ENCODE measurements at regions not wholly inside any gene's neighbourhood (a gene's known extent, or its start where the extent isn't known, plus 50 kb on each side); places are given as distances from the start of the nearest gene placed in this dataset.

GRCh38 chr3:61497463-61497862 is 63.9 kb upstream of the PTPRG start:
- no peaks in the 10 kb centered on the region for H4K20me1 ChIP-seq (replicated peaks; ENCODE audit: control insufficient read depth, extremely low read depth, insufficient read depth, low read length)
- no peaks in the 10 kb centered on the region for H3K9me1 ChIP-seq (replicated peaks; ENCODE audit: control insufficient read depth, extremely low read depth, insufficient read depth, low read length)
- FAIRE-seq (no peak), DNase-seq (ENCODE audit: low read depth, low spot score) (no peak)
- H3K27me3 ChIP-seq (ENCODE audit: control insufficient read depth in 2 of 2, insufficient read depth in 2 of 2, low read length in 2 of 2): no peaks in the 10 kb centered on the region
- H3K4me3 ChIP-seq (replicated peaks in 1 of 3; ENCODE audit: insufficient read depth in 1 of 3, low read depth in 1 of 3, low read length in 3 of 3): no peak overlapping the region
- TF ChIP-seq EZH2 (IDR thresholded peaks at IDR 0.05; ENCODE audit: borderline replicate concordance, low read depth, low read length, severe bottlenecking): no peak
- no peak for TF ChIP-seq POLR2A (IDR thresholded peaks at IDR 0.05; ENCODE audit: low read depth, low read length)
- TF ChIP-seq MYC (IDR thresholded peaks at IDR 0.05; ENCODE audit: low read depth, low read length): no peak
- no peak for TF ChIP-seq MAX (IDR thresholded peaks at IDR 0.05; ENCODE audit: insufficient read depth, insufficient read length)
- TF ChIP-seq JUN (IDR thresholded peaks at IDR 0.05; ENCODE audit: borderline replicate concordance, insufficient read depth, insufficient read length, low read depth): no peak
- TF ChIP-seq FOS (IDR thresholded peaks at IDR 0.05; ENCODE audit: borderline replicate concordance, insufficient read depth, low read length): no peak
- TF ChIP-seq CTCF (IDR thresholded peaks at IDR 0.05; ENCODE audit: extremely low read depth in 1 of 2, insufficient read depth in 1 of 2, low read depth in 1 of 2, low read length in 2 of 2): no peak
- no peak for TF ChIP-seq GATA2 (IDR thresholded peaks at IDR 0.05; ENCODE audit: insufficient read depth, insufficient read length, low read depth, low read length)
- TF ChIP-seq POLR2AphosphoS5 (IDR thresholded peaks at IDR 0.05; ENCODE audit: insufficient read depth, low read depth, low read length): no peak
- no peak overlapping the region for H3K4me2 ChIP-seq (ENCODE audit: insufficient read depth, low read length)
- H3K27ac ChIP-seq (ENCODE audit: insufficient read depth, low read depth, low read length): no peak overlapping the region
- ChIA-PET POLR2A (no interaction called here), CTCF (no interaction called here)
- intact Hi-C loops (cut with micrococcal nuclease): no loop called here
- H3K9me3 ChIP-seq (replicated peaks; ENCODE audit: control insufficient read depth, insufficient read depth, low read length): no peaks in the 10 kb centered on the region
- no peak overlapping the region for H3K9ac ChIP-seq (replicated peaks; ENCODE audit: extremely low read depth, insufficient read depth, low read length)
- no peaks in the 10 kb centered on the region for H3K36me3 ChIP-seq (ENCODE audit: control insufficient read depth in 2 of 2, extremely low read depth in 1 of 2, insufficient read depth in 2 of 2, low read length in 2 of 2)
- dilution Hi-C loops (cut with MboI; ENCODE audit: extremely low pct_ligation_motif_present, low sequenced_read_pairs): no loop called here
- H3K4me1 ChIP-seq (ENCODE audit: control insufficient read depth, extremely low read depth, insufficient read depth, low read length): no peaks in the 10 kb centered on the region
- H3K79me2 ChIP-seq (ENCODE audit: control insufficient read depth, insufficient read depth, low read length): no peaks in the 10 kb centered on the region
- H2AFZ ChIP-seq (ENCODE audit: low read depth, low read length): no peak overlapping the region
- no TSS peak for BruUV-seq (replicated peaks)

All from endothelial cell of umbilical vein (primary cell).